ENCODE measurements at regions not wholly inside any gene's neighbourhood (a gene's known extent, or its start where the extent isn't known, plus 50 kb on each side); places are given as distances from the start of the nearest gene placed in this dataset.

DNA sequence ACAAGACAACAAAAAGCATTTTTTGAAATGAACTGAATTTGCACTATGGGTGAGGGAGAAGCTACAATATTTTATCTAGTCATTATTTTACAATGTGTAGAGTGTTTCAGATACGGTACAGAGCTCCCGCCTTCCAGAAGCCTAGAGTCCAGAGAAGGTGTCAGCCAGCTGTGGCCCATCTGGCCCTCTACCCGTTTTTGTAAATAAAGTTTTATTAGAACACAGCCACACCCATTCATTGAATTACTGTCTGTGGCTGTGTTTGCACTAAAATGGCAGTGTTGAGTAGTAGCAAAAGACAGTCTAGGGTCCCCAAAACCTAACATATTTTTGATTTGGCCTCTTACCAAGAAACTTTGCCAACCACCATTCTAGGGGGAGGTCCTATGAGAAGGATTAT, 162.0 kb downstream of the JCAD start:
- Histone ChIP-seq H3K79me2 (ENCODE audit: control insufficient read depth, insufficient read depth, low read length) (no peaks in the 10 kb centered on the region), H3K27ac (ENCODE audit: extremely low read depth, low read depth, low read length) (no peak overlapping the region), H3K36me3 (ENCODE audit: control insufficient read depth, insufficient read depth, low read length) (no peaks in the 10 kb centered on the region), H4K20me1 (replicated peaks; ENCODE audit: control insufficient read depth, insufficient read depth, low read length) (no peaks in the 10 kb centered on the region), H2AFZ (ENCODE audit: low read depth, low read length) (no peak overlapping the region), H3K9me3 (replicated peaks; ENCODE audit: control insufficient read depth, insufficient read depth, low read depth, low read length) (no peaks in the 10 kb centered on the region), H3K27me3 (ENCODE audit: control insufficient read depth in 2 of 2, insufficient read depth in 2 of 2, low read length in 2 of 2) (no peaks in the 10 kb centered on the region), H3K4me1 (replicated peaks in 1 of 2; ENCODE audit: control insufficient read depth in 2 of 2, insufficient read depth in 2 of 2, low read length in 2 of 2) (no peaks in the 10 kb centered on the region), H3K9me1 (ENCODE audit: control insufficient read depth, insufficient read depth, low read length) (no peaks in the 10 kb centered on the region), H3K4me2 (ENCODE audit: insufficient read depth, low read length) (no peak overlapping the region), H3K9ac (ENCODE audit: insufficient read depth in 1 of 2, low read depth in 2 of 2, low read length in 2 of 2) (no peak overlapping the region), H3K4me3 (no peak overlapping the region)
- WGBS (ENCODE audit: insufficient coverage, low coverage, missing lambda C conversion rate) = 0% methylated on average over 3 of the region's 3 CpGs
- no TSS peak for BruUV-seq (replicated peaks)
- FAIRE-seq (no peak), DNase-seq (ENCODE audit: extremely low read depth in 1 of 4, low spot score in 3 of 4) (no peak), ATAC-seq (no peak)
- POLR2A ChIA-PET = no interaction called here
- intact Hi-C loops (cut with micrococcal nuclease) = no loop called here
- CTCF ChIA-PET (ENCODE audit: low intra/inter-chr PET ratio) = no interaction called here
- no peak for TF ChIP-seq ZNF696 (CRISPR knock-in tag; conservative IDR thresholded peaks at IDR 0.05)
- TF ChIP-seq, protein P1, sequence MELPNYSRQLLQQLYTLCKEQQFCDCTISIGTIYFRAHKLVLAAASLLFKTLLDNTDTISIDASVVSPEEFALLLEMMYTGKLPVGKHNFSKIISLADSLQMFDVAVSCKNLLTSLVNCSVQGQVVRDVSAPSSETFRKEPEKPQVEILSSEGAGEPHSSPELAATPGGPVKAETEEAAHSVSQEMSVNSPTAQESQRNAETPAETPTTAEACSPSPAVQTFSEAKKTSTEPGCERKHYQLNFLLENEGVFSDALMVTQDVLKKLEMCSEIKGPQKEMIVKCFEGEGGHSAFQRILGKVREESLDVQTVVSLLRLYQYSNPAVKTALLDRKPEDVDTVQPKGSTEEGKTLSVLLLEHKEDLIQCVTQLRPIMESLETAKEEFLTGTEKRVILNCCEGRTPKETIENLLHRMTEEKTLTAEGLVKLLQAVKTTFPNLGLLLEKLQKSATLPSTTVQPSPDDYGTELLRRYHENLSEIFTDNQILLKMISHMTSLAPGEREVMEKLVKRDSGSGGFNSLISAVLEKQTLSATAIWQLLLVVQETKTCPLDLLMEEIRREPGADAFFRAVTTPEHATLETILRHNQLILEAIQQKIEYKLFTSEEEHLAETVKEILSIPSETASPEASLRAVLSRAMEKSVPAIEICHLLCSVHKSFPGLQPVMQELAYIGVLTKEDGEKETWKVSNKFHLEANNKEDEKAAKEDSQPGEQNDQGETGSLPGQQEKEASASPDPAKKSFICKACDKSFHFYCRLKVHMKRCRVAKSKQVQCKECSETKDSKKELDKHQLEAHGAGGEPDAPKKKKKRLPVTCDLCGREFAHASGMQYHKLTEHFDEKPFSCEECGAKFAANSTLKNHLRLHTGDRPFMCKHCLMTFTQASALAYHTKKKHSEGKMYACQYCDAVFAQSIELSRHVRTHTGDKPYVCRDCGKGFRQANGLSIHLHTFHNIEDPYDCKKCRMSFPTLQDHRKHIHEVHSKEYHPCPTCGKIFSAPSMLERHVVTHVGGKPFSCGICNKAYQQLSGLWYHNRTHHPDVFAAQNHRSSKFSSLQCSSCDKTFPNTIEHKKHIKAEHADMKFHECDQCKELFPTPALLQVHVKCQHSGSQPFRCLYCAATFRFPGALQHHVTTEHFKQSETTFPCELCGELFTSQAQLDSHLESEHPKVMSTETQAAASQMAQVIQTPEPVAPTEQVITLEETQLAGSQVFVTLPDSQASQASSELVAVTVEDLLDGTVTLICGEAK (IDR thresholded peaks at IDR 0.05) = peak; percentile 81
- TF ChIP-seq, protein P1 (CRISPR knock-in tag; IDR thresholded peaks at IDR 0.05) = 0 out of 2 replicates have a peak, but pooled peaks have one; percentile 24
- in situ Hi-C loops (cut with MboI) = no loop called here

All from K562 (cell line).